ENCODE measurements at regions not wholly inside any gene's neighbourhood (a gene's known extent, or its start where the extent isn't known, plus 50 kb on each side); places are given as distances from the start of the nearest gene placed in this dataset.

- FAIRE-seq, result no peak
- DNase-seq (ENCODE audit: low read depth), result no peak
- TF ChIP-seq, protein P1, sequence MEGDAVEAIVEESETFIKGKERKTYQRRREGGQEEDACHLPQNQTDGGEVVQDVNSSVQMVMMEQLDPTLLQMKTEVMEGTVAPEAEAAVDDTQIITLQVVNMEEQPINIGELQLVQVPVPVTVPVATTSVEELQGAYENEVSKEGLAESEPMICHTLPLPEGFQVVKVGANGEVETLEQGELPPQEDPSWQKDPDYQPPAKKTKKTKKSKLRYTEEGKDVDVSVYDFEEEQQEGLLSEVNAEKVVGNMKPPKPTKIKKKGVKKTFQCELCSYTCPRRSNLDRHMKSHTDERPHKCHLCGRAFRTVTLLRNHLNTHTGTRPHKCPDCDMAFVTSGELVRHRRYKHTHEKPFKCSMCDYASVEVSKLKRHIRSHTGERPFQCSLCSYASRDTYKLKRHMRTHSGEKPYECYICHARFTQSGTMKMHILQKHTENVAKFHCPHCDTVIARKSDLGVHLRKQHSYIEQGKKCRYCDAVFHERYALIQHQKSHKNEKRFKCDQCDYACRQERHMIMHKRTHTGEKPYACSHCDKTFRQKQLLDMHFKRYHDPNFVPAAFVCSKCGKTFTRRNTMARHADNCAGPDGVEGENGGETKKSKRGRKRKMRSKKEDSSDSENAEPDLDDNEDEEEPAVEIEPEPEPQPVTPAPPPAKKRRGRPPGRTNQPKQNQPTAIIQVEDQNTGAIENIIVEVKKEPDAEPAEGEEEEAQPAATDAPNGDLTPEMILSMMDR (IDR thresholded peaks at IDR 0.05; ENCODE audit: insufficient read depth, low read length, severe bottlenecking), result no peak
- H3K4me3 ChIP-seq (ENCODE audit: low read depth, low read length), result no peak overlapping the region
- no peaks in the 10 kb centered on the region for H3K36me3 ChIP-seq (ENCODE audit: control insufficient read depth, insufficient read depth, low read length)
- H3K27me3 ChIP-seq (ENCODE audit: control insufficient read depth, insufficient read depth, low read length), result no peaks in the 10 kb centered on the region
Observed at GRCh38 chr6:53446151-53446550, 97.4 kb upstream of the ELOVL5 start.

- H3K4me3 ChIP-seq (ENCODE audit: low read depth, low read length), result no peak overlapping the region
- H3K36me3 ChIP-seq (ENCODE audit: control insufficient read depth, insufficient read depth, low read length), result no peaks in the 10 kb centered on the region
- FAIRE-seq (no peak), DNase-seq (ENCODE audit: low read depth) (peak; percentile 39)
- no peaks in the 10 kb centered on the region for H3K27me3 ChIP-seq (ENCODE audit: control insufficient read depth, insufficient read depth, low read length)
- TF ChIP-seq, protein P1 (IDR thresholded peaks at IDR 0.05; ENCODE audit: insufficient read depth, low read length, severe bottlenecking), result no peak
Observed at GRCh38 chr6:53441761-53442160, 93.0 kb upstream of the ELOVL5 start.

- DNase-seq (ENCODE audit: low read depth) (no peak), FAIRE-seq (no peak)
- Histone ChIP-seq H3K27me3 (ENCODE audit: control insufficient read depth, insufficient read depth, low read length) (no peaks in the 10 kb centered on the region), H3K36me3 (ENCODE audit: control insufficient read depth, insufficient read depth, low read length) (no peaks in the 10 kb centered on the region), H3K4me3 (ENCODE audit: low read depth, low read length) (no peak overlapping the region)
- TF ChIP-seq, protein P1 (IDR thresholded peaks at IDR 0.05; ENCODE audit: insufficient read depth, low read length, severe bottlenecking), result no peak
Observed at GRCh38 chr6:53441035-53441493, 92.3 kb upstream of the ELOVL5 start.

- Histone ChIP-seq H3K27me3 (ENCODE audit: control insufficient read depth, insufficient read depth, low read length) (no peaks in the 10 kb centered on the region), H3K4me3 (ENCODE audit: low read depth, low read length) (no peak overlapping the region), H3K36me3 (ENCODE audit: control insufficient read depth, insufficient read depth, low read length) (no peaks in the 10 kb centered on the region)
- FAIRE-seq (no peak), DNase-seq (ENCODE audit: low read depth) (no peak)
- TF ChIP-seq, protein P1 (IDR thresholded peaks at IDR 0.05; ENCODE audit: insufficient read depth, low read length, severe bottlenecking), result no peak
Observed at GRCh38 chr6:53440336-53440945, 91.7 kb upstream of the ELOVL5 start.

DNA sequence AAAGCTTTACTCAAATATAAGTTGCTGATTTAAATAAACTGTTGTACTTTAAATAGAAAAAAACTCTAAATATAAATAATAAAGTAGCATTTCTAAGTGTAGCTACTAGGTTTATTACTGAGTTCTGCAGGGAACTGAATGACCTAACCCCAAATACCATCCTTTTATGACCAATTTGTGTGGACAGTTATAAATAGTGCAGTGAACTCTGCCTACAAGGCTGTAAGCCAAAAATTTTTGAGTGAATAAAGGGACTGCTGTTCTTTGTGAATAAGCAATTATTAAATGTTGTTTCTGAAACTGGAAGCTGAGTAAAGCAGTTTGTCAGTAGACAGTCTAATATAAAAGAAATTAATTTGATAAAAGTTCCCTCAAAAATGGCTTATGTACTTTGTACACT lies 90.8 kb upstream of the ELOVL5 start:
- Histone ChIP-seq H3K36me3 (ENCODE audit: control insufficient read depth, insufficient read depth, low read length) (no peaks in the 10 kb centered on the region), H3K27me3 (ENCODE audit: control insufficient read depth, insufficient read depth, low read length) (no peaks in the 10 kb centered on the region), H3K4me3 (ENCODE audit: low read depth, low read length) (no peak overlapping the region)
- DNase-seq (ENCODE audit: low read depth) (no peak), FAIRE-seq (no peak)
- TF ChIP-seq, protein P1 (IDR thresholded peaks at IDR 0.05; ENCODE audit: insufficient read depth, low read length, severe bottlenecking), result no peak

Data from bronchial epithelial cell (primary cell).